Stimulated activated CD4-positive, alpha-beta T cell treated with anti-CD3 and anti-CD28 coated beads, TNF-alpha, amount 100 ng/mL, for 1 hour (primary cell): ENCODE measurements at regions not wholly inside any gene's neighbourhood (a gene's known extent, or its start where the extent isn't known, plus 50 kb on each side); places are given as distances from the start of the nearest gene placed in this dataset.
"Not testable (repeated sequence)": the region's sequence is repeated elsewhere in the genome, so short reads cannot be mapped to it uniquely, and the experiment has no call there.

Experiments
- DNase-seq, 3 donors: peaks; one replicate each; pipeline ENCODE4 v3.0.0-alpha.2; 2020; ENCODE audit warnings: low read depth in 3 of 3, low spot score in 1 of 3

DNA sequence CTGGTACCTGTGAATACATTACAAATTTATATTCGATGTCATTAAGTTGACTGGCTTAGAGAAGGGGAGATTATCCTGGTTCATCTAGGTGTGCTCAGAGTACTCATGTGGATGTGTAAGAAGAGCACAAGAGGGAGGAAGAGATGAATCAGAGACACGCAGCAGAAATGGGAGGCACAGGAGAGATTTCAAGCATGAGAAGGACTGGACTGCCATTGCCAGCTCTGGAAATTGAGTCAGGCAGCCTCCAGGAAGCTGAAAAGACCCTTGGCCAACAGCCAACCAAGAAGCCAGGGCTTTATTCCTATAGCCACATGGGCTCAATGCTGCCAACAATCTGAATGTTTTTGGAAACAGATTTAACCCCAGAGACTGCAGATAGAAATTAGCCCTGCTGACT is 1390.0 kb downstream of the STIM2 start:
- no peak for DNase-seq

DNA sequence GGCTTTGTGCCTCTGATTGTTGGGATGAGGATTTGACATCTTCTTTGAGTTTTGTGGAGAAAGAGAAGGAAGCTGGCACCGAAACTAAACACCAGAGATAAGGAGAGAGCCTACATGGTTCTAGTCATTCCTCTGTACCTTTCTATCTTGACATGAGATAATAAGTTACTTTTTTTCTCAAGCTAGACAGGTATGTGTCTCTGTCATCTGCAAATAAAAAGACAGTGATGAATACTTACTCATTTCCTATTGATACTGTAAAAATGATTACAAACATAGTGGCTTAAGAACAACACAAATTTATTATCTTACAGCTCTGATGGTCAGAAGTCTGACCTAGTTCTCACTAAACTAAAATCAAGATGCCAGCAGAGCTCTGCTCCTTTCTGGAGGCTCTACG is 1391.2 kb downstream of the STIM2 start:
- no peak for DNase-seq

DNA sequence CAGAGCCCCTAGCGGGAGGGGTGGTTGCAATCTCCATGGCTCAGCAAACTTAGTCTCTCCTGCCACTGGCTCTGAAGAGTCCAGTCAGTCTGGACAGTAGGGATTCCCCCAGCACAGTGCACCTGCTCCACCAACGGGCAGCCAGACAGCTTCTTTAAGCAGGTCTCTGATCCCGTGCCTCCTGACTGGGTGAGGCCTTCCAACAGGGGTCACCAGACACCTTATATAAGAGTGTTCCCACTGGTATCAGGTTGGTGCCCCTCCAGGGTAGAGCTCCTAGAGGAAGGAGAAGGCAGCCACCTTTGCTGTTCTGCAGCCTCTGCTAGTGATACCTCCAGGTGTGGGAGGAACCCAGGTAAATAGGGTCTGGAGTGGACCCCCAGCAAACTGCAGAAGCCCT is 1393.4 kb downstream of the STIM2 start:
- no peak for DNase-seq

DNA sequence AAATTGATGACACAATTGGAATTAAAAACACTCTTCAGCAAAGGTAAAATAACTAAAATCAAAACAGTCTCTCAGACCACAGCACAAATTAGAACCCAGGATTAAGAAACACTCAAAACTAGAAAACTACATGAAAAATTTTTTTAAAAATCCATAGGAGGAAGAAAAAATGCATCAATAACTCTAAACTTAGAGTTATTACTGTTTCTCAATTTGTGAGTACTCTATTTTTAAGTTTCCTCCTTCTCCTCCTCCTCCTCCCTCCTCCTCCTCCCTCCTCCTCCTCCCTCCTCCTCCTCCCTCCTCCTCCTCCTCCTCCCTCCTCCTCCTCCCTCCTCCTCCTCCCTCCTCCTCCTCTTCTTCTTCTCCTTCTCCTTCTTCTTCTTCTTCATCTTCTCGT is 1395.7 kb downstream of the STIM2 start:
- no peak for DNase-seq

DNA sequence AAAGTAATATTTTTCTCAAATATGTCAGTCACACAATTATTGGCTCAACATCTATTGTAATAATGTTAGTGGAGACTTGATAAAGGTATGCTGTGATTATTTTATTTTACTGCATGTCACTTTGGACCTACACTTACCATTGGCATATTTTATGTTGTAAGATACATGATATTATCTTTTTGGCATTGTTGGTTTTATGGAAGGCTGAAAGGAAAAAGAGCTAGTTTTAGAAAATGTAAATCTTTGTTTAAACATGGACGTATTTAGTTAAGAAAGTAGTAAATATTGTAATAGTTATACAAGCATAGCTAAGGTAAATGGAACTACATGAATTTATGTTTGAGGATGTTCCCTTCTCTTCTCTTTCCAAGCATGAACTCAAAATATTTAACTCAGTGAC is 1399.3 kb downstream of the STIM2 start:
- DNase-seq = no peak

DNA sequence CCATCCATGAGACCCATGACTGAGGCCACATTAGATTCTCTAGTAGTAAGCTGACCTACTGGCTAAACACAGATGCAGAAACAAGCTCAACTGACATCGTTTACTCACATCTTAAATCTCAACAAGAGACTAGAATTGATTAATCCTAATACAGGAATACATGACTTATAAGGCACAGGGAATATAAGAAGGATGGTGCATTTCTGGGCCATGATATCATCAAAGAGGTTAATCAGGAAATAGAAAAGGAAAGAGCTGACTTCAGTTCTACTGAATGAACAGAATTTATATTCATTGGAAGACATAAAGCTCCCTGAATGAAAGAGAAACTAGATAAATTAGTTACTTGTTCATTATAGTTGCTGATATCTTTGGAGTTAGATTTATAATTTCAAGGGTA is 1406.5 kb downstream of the STIM2 start:
- no peak for DNase-seq

DNA sequence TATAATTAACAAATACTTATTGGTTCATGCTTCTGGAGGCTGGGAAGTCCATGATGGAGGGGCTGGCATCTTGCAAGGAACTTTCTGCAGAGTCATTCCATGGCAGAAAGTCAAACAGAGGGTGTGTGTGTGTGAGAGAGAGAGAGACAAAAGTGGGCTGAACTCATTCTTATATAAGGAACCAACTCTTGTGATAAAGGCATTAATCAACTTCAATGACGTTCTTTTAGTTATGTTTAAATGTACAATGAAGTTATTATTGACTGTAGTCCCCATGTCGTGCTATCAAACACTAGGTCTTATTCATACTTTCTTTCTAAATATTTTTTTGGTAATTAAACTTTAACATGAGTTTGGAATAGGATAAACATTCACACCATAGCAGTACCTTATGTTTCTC is 1408.8 kb downstream of the STIM2 start:
- no peak for DNase-seq

DNA sequence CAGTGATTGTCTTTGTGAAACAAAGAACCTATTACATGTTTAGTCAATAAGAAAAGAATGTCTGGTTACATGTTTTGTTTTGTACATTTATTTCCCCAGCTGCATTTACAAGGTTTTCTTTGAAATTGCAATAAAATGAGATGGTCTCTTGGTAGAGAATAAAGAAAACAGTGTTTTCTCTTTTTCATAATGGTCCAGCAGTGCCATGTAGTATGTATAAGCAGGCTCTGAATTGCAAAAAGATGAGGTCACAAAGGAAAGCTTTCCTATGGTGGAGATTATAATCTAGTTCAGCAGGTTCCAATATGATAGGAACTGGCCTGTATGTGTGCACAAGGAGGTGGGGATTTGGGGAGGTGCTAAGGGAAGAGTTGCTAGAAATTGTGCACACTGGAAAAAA is 1417.3 kb downstream of the STIM2 start:
- DNase-seq = no peak

DNA sequence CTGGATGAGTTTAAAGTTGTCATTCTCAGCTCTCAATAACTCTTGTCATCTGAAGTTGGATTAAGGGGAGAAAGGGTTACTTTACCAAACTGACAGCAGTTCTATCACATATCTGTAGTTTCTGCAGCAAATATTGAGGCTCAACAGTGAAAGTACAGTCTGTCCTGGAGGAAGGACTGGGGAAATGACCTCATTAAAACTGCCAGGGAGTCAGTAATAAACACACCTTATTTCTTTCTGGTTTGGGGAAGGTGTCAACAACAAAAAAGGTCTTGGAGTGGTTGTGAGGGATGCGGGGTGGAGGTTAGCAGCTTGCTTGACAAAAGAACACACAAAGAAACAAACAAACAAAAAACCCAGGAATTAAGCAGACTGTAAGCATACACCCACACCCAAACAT is 1418.0 kb downstream of the STIM2 start:
- no peak for DNase-seq

DNA sequence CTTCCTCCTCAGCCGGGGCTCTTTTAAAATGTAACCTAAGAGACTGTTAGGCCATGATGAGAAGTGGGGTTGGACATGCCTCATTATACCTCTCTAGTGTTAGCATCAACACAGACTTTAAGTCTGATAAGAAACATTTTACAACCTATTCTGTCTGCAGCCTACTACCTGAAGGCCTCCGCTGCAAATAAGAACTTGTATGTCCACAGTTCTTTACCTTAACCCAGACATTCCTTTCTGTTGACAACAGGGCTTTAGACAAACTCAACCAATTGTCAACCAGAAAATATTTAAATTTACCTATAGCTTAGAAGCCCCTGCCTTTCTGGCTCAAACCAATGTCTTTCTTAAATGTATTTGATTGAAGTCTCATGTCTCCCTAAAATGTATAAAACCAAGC is 1418.6 kb downstream of the STIM2 start:
- DNase-seq = no peak

DNA sequence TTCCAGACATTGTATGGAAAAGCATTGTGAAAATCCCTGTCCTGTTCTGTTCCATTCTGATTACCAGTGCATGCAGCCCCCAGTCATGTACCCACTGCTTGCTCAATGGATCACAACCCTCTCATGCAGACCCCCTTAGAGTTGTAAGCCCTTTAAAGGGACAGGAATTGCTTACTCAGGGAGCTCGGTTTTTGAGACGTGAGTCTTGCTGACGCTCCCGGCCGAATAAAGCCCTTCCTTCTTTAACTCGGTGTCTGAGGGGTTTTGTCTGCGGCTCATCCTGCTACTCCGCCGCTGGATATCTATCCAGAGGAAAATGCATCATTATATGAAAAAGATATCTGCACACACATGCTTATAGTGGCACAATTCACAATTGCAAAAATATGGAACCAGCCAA is 1425.6 kb downstream of the STIM2 start:
- DNase-seq = not testable (repeated sequence)

DNA sequence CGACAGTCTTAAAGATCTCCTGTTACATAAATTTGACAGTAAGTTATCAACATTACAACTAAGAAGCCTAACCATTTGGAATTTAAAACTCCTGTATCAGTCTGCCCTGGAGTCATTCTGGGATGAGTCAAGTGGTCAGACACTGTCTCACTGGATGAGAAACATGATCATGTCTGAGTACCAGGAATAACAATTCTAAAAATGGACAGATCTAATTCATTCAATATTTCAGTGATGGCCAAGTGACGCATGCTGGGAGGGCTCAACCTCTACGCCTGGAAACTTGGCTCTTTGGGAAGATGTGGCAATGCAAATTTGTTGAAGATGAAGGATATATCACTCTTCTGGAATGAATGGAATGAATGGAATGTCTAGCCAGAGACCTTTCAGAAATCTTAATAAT is 1427.2 kb downstream of the STIM2 start:
- no peak for DNase-seq

DNA sequence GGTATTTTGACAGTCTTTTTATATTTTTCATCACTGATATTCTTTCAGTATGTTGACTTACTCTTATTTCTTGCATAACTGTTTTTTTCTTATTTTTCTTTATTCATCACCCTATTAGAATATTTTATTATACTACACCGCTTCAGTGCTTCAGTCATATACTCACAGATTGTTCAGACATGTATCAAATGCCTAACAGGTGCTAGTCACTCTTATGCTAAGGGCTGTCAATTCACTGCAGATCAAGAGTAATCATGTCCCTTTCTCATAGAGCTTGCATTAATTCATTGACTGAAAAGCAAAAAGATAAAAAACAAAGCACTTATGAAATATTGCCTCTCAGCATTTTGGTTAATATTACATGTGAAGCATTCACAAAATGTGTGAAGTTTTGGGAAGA is 1435.6 kb downstream of the STIM2 start:
- DNase-seq = no peak

DNA sequence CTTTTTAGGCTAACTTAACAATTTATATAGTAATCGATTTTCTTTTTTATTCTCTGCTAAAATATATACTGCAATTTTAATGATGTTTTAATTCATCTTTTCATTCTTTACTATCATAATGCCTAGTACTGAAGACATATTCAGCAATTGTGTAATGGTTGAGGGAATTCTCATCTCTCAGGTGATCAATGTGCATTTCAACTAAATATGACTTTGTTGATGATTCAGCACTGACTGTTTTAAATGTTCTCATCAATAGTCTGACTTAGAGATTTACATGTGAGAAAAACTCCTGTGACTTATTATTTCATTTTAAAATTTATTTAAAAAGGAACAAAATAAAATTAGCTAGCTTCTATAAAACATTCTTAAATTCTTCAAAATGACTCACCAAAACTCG is 1450.3 kb downstream of the STIM2 start:
- DNase-seq = no peak

DNA sequence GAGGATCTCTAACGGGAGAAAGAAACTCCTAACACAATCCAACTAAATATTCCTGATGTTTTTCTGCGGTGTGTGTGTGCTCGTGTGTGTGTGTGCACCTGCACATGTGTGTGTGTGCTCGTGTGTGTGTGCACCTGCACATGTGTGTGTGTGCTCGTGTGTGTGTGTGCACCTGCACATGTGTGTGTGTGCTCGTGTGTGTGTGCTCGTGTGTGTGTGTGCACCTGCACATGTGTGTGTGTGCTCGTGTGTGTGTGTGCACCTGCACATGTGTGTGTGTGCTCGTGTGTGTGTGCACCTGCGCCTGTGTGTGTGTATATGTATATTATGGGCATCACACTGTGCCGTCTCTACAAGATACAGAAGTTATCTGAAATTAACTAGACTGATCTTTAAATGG is 1451.9 kb downstream of the STIM2 start:
- not testable (repeated sequence) for DNase-seq

DNA sequence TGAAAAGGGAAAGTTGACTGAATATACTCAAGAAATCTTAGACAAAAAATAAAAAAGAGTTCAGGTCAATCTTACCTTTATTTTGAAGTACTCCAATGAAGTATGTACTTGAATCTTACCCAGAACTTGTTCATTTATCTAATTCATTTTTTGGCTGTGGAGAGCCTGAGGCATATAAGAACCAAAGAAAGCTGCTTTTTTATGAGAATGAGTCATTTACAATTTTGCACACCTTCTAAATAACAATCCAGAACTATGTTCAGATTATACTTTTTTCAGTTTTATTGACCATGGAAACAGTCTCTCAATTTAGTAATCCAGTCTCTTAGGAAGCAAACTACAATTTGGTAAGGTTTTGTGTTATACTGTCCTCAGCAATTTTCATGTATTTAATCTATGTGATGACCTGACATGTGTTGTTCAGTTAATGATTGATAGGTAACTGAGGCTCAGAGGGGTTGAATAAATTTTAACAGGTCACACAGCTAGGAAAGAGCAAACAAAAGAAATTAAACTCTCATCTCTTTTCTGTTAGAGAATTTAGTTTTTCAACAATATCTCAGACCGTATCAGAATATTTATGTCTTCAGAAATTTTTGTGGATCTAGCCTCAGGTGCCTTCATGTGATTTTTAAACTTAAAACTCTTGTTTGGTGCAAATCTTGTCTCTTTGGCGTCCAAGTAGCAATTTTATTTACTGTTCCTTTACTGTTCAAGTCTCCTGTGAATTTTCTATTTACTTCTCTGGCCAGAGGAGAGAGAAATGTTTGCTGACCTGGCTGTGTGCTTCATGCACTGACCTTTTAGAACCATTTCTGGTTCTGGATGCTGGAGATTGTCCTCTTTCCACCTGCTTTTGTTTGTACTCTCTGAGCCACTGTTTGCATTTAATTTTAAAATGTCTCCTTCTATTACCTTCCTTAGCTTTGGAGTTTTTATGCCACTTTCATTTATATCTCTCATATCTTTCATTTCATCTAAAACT is 1453.4 kb downstream of the STIM2 start:
- no peak for DNase-seq

DNA sequence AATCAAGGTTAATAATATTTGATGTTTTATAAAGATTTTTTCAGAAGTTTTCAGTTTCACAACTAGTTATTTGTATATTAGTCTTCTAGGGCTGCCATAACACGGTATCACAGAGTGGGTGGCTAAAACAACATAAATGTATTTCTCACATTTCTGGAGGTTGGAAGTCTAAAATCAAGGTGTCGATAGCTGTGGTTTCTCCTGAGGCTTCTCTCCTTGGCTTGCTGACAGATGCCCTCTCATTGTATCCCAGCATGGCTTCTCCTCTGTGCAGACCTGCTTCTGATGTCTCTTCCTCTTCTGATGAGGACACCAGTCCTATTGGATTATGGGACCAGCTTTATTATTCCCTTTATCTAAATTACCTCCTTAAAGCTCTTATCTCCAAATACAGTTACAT is 1456.6 kb downstream of the STIM2 start:
- no peak for DNase-seq

DNA sequence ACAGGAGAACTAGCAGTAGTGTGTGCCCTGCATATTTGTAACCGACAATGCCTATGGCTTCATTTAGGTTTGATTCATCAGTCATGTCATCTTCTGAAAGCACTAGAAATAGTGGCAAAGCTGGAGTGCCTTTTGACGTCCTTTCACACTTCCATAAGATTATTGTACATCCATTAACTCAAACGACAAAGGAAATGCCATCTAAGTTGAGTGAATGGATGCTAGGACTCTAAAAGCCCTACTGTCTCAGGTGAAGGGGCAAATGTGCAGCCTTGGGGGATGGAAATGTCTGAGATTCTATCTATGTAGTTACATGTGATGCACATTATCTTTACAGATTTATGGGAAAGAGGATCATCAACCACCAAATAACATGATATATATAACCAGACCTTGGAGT is 1473.6 kb downstream of the STIM2 start:
- no peak for DNase-seq

DNA sequence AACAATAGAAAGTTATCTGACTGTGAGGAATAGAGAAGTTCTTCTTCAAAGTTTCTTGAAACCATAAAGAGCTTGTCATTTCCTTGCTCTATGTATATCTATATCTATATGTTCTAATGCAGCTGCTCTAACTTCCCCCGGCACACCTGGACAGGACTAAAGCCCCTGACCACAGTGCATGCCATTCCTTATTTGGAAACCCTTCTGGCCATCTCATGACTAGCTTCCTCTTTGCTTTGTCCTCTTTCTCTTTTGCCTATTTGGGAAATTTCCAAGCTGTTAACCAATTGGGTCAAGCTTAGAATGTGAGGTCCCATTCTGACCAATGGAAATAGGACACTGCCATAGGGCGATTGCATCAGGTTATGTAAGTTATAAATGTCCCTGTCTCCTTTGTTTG is 1481.1 kb downstream of the STIM2 start:
- no peak for DNase-seq

DNA sequence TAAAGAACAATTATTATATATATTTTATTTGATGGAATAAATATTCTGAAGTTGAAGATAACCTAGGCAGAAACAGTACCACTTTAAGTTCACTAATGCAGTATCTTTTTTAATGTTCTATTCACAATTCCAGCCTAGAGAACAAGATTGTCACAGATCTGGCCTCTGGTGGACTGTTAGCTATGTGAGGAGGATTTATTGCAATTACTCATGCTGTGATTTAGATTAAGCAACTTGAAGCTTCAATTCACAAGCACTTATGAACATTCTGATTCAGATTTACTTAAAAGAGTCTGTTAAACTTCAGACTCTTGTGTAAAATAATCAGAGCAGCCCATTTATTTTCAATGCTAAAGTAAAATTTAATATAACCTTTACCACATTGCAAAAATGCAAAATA is 1489.8 kb downstream of the STIM2 start:
- DNase-seq = no peak

DNA sequence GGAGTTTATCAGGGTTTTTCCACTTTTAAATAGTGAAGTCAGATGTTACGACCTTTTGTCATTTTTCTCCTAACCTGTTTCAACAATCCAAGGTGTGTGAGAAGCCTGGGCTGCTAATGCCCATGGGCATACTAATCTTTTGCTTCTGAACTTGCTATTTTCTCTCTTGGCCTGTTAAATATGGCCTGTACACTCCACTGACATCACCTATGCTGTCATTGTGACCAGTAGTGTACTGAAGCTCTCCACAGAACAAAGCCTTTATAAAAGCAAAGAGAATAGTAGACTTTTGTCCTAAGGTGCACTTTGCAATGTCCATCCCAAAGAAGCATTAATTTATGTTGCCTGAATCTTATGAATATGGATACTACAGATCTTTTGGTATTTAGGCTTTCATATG is 1490.5 kb downstream of the STIM2 start:
- no peak for DNase-seq

DNA sequence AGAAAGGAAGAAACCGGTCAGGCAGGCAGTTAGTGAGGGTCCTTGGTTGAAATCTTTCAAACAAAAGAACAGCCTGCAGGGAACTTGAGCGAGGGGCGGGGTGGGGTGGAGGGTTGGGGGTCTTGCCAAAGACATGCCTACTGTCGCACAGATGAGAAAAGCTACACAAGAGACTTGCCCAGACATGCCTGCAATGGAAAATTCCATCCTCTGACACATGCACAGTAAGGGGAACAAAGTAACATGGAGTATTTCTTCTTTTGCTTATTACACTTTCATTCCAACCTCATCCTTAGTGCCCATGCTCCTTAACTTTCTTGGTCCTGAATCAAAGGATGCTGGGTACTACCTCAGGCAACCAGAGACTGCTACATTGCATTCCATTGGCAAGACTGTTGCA is 1491.2 kb downstream of the STIM2 start:
- no peak for DNase-seq
